Gastrocnemius medialis (tissue), 4 donors: ENCODE measurements at regions not wholly inside any gene's neighbourhood (a gene's known extent, or its start where the extent isn't known, plus 50 kb on each side); places are given as distances from the start of the nearest gene placed in this dataset.

ENCODE experiments used
- ATAC-seq, 2 donors: fragments of 150-250 bp; one replicate each; pipeline ENCODE4 v1.9.1; 2016
- DNase-seq, 2 donors: peaks; one replicate each; pipeline ENCODE4 v3.0.0-alpha.2; 2019
- H3K27ac ChIP-seq, 4 donors: fragments of 200-600 bp; sonication (generic); 1 replicate in 1 of 4; 2 replicates in 3 of 4; pipeline ENCODE4 v1.5.1; 2016 to 2018; ENCODE audit warnings: mild to moderate bottlenecking in 2 of 4, moderate library complexity in 1 of 4
- H3K27me3 ChIP-seq, 3 donors: fragments of 200-600 bp; sonication (generic) in 2 of 3; 1 replicate in 1 of 3; 2 replicates in 2 of 3; pipeline versions ENCODE4 v1.5.1 to v1.6.0; 2016 to 2019; ENCODE audit warnings: mild to moderate bottlenecking in 1 of 3, moderate library complexity in 1 of 3
- H3K36me3 ChIP-seq, 2 donors: fragments of 200-600 bp; sonication (generic) in 1 of 2; one replicate each; pipeline ENCODE4 v1.5.1; 2017 to 2018
- H3K4me1 ChIP-seq, 2 donors: fragments of 200-600 bp; sonication (generic) in 1 of 2; one replicate each; pipeline ENCODE4 v1.5.1; 2016 to 2017; ENCODE audit warnings: mild to moderate bottlenecking in 2 of 2
- H3K4me3 ChIP-seq, 4 donors: fragments of 200-600 bp; sonication (generic) in 3 of 4; 1 replicate in 1 of 4; 2 replicates in 3 of 4; pipeline ENCODE4 v1.5.1; 2016 to 2019; ENCODE audit warnings: mild to moderate bottlenecking in 2 of 4
- H3K9me3 ChIP-seq, 3 donors: fragments of 200-600 bp; sonication (generic) in 2 of 3; 1 replicate in 1 of 3; 2 replicates in 2 of 3; pipeline ENCODE4 v1.5.1; 2016 to 2019
- POLR2A ChIP-seq, 2 donors: fragments of 450-650 bp; IDR thresholded peaks; one replicate each; pipeline ENCODE4 v1.6.1; 2017; ENCODE audit warnings: antibody characterized with exemption in 2 of 2, mild to moderate bottlenecking in 2 of 2, moderate library complexity in 2 of 2
- in situ Hi-C, 4 donors: fragments of 200-750 bp; cut with MboI; loops; one replicate each; pipeline versions ENCODE4 v1.15.0 to v1.8.0; 2017; ENCODE audit warnings: low sequenced_read_pairs in 4 of 4
- intact Hi-C: fragments of 100-400 bp; cut with DNase I; formaldehyde crosslinking; loops from one replicate; pipeline ENCODE4 v1.15.1; 2023; ENCODE audit warnings: low total_unique reads
- TF ChIP-seq, protein P1 (sequence below), 5 experiments: fragments of 450-650 bp in 3 of 5; fragments of 200-600 bp in 2 of 5; sonication (generic) in 2 of 5; IDR thresholded peaks in 4 of 5; conservative IDR thresholded peaks in 1 of 5; 1 replicate in 4 of 5; 2 replicates in 1 of 5; pipeline ENCODE4 v1.5.1; 2016 to 2019; ENCODE audit warnings: antibody characterized with exemption in 5 of 5, mild to moderate bottlenecking in 3 of 5, moderate library complexity in 3 of 5

DNA sequence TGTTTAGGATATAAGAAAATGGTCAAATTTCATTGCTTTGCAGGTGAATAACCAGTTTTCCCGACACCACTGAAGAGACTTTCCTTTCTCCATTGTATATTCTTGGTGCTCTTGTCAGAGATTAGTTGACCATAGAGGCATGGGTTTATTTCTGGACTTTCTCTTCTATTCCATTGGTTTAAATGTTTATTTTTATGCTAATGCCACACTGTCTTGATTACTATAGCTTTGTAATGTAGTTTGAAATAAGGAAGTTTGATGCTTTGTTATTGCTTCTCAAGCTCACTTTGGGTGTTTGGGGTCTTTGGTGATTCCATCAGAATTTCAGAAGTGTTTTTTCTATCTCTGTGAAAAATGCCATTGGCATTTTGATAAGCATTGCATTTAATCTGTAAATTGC is 190.0 kb upstream of the SPRY2 start:
- Histone ChIP-seq H3K9me3 (peaks cover 0 to 3% (median 0%) of the 10 kb centered on the region in 3 donors), H3K36me3 (no peaks in the 10 kb centered on the region), H3K4me3 (no peak overlapping the region), H3K4me1 (no peaks in the 10 kb centered on the region), H3K27me3 (no peaks in the 10 kb centered on the region), H3K27ac (no peak overlapping the region)
- intact Hi-C loops, result no loop called here
- TF ChIP-seq POLR2A (IDR thresholded peaks at IDR 0.05), result no peak
- TF ChIP-seq, protein P1, sequence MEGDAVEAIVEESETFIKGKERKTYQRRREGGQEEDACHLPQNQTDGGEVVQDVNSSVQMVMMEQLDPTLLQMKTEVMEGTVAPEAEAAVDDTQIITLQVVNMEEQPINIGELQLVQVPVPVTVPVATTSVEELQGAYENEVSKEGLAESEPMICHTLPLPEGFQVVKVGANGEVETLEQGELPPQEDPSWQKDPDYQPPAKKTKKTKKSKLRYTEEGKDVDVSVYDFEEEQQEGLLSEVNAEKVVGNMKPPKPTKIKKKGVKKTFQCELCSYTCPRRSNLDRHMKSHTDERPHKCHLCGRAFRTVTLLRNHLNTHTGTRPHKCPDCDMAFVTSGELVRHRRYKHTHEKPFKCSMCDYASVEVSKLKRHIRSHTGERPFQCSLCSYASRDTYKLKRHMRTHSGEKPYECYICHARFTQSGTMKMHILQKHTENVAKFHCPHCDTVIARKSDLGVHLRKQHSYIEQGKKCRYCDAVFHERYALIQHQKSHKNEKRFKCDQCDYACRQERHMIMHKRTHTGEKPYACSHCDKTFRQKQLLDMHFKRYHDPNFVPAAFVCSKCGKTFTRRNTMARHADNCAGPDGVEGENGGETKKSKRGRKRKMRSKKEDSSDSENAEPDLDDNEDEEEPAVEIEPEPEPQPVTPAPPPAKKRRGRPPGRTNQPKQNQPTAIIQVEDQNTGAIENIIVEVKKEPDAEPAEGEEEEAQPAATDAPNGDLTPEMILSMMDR (IDR thresholded peaks at IDR 0.05 in 4 of 5, conservative IDR thresholded peaks at IDR 0.05 in 1 of 5), result no peak
- DNase-seq, result no peak
- ATAC-seq, result no peak
- in situ Hi-C loops, result no loop called here

DNA sequence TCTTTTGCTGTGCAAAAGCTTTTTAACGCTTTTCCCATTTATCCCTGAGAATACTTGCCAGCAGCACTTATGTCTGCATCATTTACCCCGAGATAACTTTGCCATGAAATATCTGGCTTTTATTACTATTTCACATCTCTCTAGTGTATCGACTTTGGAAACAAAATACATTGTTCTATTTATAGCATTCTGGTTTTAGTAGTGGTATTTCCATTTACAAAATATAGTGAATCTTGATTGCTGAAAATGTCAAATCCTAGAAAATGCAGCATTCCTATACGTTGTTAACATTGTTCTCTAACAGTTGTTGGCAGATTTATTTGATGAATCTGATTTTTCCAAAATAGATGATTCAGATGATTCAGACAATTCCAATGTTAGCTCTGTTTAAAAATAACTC is 189.3 kb upstream of the SPRY2 start:
- H3K27me3 ChIP-seq, result no peaks in the 10 kb centered on the region
- no peaks in the 10 kb centered on the region for H3K4me1 ChIP-seq
- ATAC-seq (no peak), DNase-seq (no peak)
- in situ Hi-C loops (no loop called here), intact Hi-C loops (no loop called here)
- no peaks in the 10 kb centered on the region for H3K36me3 ChIP-seq
- H3K9me3 ChIP-seq, result peaks cover 0 to 3% (median 0%) of the 10 kb centered on the region in 3 donors
- H3K4me3 ChIP-seq, result no peak overlapping the region
- TF ChIP-seq, protein P1 (IDR thresholded peaks at IDR 0.05 in 4 of 5, conservative IDR thresholded peaks at IDR 0.05 in 1 of 5), result no peak
- TF ChIP-seq POLR2A (IDR thresholded peaks at IDR 0.05), result no peak
- no peak overlapping the region for H3K27ac ChIP-seq

DNA sequence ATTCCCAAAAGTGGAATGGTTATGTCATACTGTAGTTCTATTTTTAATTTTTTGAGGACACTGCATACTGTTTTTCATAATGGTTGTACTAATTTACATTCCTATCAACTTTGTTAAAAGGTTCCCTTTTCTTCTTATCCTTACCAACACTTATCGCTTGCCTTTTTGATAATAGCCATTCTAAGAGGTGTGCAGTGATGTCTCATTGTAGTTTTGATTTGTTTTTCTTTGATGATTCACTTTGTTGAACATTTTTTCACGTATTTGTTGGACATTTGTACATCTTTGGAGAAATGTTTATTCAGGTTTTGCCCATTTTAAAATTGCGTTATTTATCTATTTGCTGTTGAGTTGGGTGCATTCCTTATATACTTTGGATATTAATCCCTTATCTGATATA is 188.8 kb upstream of the SPRY2 start:
- in situ Hi-C loops (no loop called here), intact Hi-C loops (no loop called here)
- TF ChIP-seq, protein P1 (IDR thresholded peaks at IDR 0.05 in 4 of 5, conservative IDR thresholded peaks at IDR 0.05 in 1 of 5), result no peak
- TF ChIP-seq POLR2A (IDR thresholded peaks at IDR 0.05), result no peak
- no peaks in the 10 kb centered on the region for H3K4me1 ChIP-seq
- no peak overlapping the region for H3K4me3 ChIP-seq
- no peak overlapping the region for H3K27ac ChIP-seq
- H3K36me3 ChIP-seq, result no peaks in the 10 kb centered on the region
- DNase-seq (no peak), ATAC-seq (no peak)
- peaks cover 0 to 3% (median 0%) of the 10 kb centered on the region in 3 donors for H3K9me3 ChIP-seq
- no peaks in the 10 kb centered on the region for H3K27me3 ChIP-seq

DNA sequence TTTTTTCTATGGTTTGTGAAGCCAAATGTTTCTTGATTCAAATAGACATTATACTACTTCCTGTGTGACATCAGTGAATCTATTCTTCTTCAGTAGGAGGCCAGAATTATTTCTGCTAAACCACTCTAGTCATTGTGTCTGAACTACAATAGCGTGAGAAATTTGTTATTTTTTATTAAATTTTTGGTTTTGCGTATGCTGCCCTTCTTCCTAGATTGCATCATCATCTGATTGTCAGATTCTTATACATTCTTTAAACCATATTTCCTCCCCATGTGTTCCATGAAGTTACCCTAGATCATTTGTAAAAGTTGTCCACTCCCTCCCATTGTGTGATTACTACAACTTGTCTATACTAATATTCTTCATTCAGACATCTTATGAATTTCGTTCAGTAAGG is 187.8 kb upstream of the SPRY2 start:
- peaks cover 0 to 3% (median 0%) of the 10 kb centered on the region in 3 donors for H3K9me3 ChIP-seq
- in situ Hi-C loops, result no loop called here
- no peaks in the 10 kb centered on the region for H3K36me3 ChIP-seq
- H3K27me3 ChIP-seq, result no peaks in the 10 kb centered on the region
- ATAC-seq (no peak), DNase-seq (no peak)
- no peak overlapping the region for H3K27ac ChIP-seq
- TF ChIP-seq, protein P1 (IDR thresholded peaks at IDR 0.05 in 4 of 5, conservative IDR thresholded peaks at IDR 0.05 in 1 of 5), result no peak
- no peak for TF ChIP-seq POLR2A (IDR thresholded peaks at IDR 0.05)
- intact Hi-C loops, result no loop called here
- no peak overlapping the region for H3K4me3 ChIP-seq
- H3K4me1 ChIP-seq, result no peaks in the 10 kb centered on the region

DNA sequence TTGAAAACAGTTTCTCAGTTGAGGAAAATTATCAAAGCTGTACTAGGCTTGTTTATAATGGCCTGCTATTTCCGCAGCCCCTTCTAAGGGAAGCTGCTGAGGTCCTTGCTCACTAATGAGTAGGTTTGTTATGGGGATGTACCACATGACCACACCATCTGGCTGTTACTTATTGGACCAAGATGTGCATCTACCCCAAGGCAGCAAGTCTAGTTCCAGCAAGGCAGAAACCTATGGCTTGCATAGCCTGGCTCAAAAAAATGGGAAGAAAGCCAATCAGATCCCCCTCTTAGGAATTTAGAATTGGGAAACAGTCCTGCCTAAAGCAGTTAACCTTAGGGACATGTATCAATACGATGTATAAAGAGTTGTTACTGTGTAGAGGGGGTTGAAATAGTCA is 186.5 kb upstream of the SPRY2 start:
- Histone ChIP-seq H3K4me3 (no peak overlapping the region), H3K27ac (no peak overlapping the region), H3K36me3 (no peaks in the 10 kb centered on the region), H3K9me3 (peaks cover 0 to 3% (median 0%) of the 10 kb centered on the region in 3 donors), H3K27me3 (no peaks in the 10 kb centered on the region), H3K4me1 (no peaks in the 10 kb centered on the region)
- in situ Hi-C loops (no loop called here), intact Hi-C loops (no loop called here)
- ATAC-seq (no peak), DNase-seq (no peak)
- TF ChIP-seq, protein P1 (IDR thresholded peaks at IDR 0.05 in 4 of 5, conservative IDR thresholded peaks at IDR 0.05 in 1 of 5), result no peak
- TF ChIP-seq POLR2A (IDR thresholded peaks at IDR 0.05), result no peak
